ENCODE measurements at regions not wholly inside any gene's neighbourhood (a gene's known extent, or its start where the extent isn't known, plus 50 kb on each side); places are given as distances from the start of the nearest gene placed in this dataset.

DNA sequence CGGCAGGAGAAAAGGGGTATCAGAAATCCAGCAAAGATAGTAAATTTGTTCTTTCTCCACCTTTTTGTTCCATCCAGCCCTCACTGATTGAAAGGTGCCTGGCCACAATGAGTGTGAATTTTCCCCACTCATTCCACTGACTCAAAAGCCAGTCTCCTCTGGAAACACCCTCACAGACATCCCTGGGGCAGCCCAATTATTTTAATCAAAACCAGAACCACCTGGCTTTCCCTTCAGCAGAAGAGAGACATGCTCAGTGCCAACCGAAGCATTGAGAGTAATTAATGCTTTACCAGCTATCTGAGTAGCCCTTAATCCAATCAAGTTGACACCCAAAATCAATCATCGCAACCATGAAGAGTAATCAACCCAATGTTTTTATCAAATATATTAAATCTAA, 1129.6 kb upstream of the GBE1 start:
- ATAC-seq (ENCODE audit: low read depth) (no peak), DNase-seq (ENCODE audit: low spot score) (no peak)
- Histone ChIP-seq H3K27ac (ENCODE audit: poor library complexity, severe bottlenecking) (no peak overlapping the region), H3K4me3 (ENCODE audit: severe bottlenecking) (no peak overlapping the region), H3K4me1 (ENCODE audit: insufficient read depth, poor library complexity, severe bottlenecking) (no peaks in the 10 kb centered on the region), H3K36me3 (ENCODE audit: low read depth) (no peaks in the 10 kb centered on the region), H3K9me3 (ENCODE audit: severe bottlenecking) (no peaks in the 10 kb centered on the region), H3K27me3 (ENCODE audit: insufficient read depth, poor library complexity, severe bottlenecking) (no peaks in the 10 kb centered on the region)
- TF ChIP-seq, protein P1, sequence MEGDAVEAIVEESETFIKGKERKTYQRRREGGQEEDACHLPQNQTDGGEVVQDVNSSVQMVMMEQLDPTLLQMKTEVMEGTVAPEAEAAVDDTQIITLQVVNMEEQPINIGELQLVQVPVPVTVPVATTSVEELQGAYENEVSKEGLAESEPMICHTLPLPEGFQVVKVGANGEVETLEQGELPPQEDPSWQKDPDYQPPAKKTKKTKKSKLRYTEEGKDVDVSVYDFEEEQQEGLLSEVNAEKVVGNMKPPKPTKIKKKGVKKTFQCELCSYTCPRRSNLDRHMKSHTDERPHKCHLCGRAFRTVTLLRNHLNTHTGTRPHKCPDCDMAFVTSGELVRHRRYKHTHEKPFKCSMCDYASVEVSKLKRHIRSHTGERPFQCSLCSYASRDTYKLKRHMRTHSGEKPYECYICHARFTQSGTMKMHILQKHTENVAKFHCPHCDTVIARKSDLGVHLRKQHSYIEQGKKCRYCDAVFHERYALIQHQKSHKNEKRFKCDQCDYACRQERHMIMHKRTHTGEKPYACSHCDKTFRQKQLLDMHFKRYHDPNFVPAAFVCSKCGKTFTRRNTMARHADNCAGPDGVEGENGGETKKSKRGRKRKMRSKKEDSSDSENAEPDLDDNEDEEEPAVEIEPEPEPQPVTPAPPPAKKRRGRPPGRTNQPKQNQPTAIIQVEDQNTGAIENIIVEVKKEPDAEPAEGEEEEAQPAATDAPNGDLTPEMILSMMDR (IDR thresholded peaks at IDR 0.05; ENCODE audit: poor library complexity, severe bottlenecking): no peak

DNA sequence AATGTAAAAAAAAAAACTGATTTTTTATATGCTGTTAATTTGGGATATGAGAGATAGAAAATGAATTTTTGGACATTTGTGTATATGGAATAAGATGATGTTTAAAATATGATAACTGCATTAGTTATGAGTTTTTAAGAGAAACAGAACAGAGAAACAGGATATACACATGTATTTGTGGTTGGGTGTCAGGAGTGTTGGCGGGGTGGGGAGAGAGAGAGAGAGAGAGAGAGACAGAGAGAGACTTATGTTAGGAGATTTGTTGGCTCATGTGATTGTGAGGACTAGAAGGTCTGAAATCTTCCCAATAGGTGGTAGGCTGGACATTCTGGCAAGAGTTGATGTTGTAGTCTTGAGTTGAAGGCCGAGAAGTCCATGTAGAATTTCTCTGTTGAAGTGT, 1121.6 kb upstream of the GBE1 start:
- H3K4me1 ChIP-seq (ENCODE audit: insufficient read depth, poor library complexity, severe bottlenecking): no peaks in the 10 kb centered on the region
- no peak overlapping the region for H3K27ac ChIP-seq (ENCODE audit: poor library complexity, severe bottlenecking)
- ATAC-seq (ENCODE audit: low read depth) (no peak), DNase-seq (ENCODE audit: low spot score) (no peak)
- TF ChIP-seq, protein P1 (IDR thresholded peaks at IDR 0.05; ENCODE audit: poor library complexity, severe bottlenecking): no peak
- H3K27me3 ChIP-seq (ENCODE audit: insufficient read depth, poor library complexity, severe bottlenecking): no peaks in the 10 kb centered on the region
- no peaks in the 10 kb centered on the region for H3K36me3 ChIP-seq (ENCODE audit: low read depth)
- H3K9me3 ChIP-seq (ENCODE audit: severe bottlenecking): no peaks in the 10 kb centered on the region
- no peak overlapping the region for H3K4me3 ChIP-seq (ENCODE audit: severe bottlenecking)

DNA sequence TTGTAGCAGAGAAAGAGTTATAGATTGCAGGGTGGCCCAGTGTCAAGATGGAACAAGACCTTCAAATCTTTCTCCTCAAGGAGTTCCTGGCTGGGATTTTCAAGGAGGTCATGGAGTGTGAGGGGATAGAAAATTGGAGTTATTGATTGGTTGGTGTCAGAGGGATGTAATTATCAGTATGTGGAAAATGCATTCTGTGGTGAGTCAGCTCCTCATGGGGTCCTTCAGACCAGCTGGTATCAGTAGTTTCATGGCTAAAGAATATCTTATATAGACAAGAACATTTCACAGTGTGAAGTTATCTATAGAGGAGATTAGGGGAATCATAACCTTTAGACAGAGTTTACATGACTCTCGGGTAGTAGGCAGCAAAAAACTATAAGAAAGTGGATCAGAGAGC, 1114.0 kb upstream of the GBE1 start:
- Histone ChIP-seq H3K4me3 (ENCODE audit: severe bottlenecking) (no peak overlapping the region), H3K4me1 (ENCODE audit: insufficient read depth, poor library complexity, severe bottlenecking) (no peaks in the 10 kb centered on the region), H3K27me3 (ENCODE audit: insufficient read depth, poor library complexity, severe bottlenecking) (no peaks in the 10 kb centered on the region), H3K36me3 (ENCODE audit: low read depth) (no peaks in the 10 kb centered on the region), H3K27ac (ENCODE audit: poor library complexity, severe bottlenecking) (no peak overlapping the region), H3K9me3 (ENCODE audit: severe bottlenecking) (no peaks in the 10 kb centered on the region)
- TF ChIP-seq, protein P1 (IDR thresholded peaks at IDR 0.05; ENCODE audit: poor library complexity, severe bottlenecking): no peak
- no peak for ATAC-seq (ENCODE audit: low read depth)
- DNase-seq (ENCODE audit: low spot score): no peak

DNA sequence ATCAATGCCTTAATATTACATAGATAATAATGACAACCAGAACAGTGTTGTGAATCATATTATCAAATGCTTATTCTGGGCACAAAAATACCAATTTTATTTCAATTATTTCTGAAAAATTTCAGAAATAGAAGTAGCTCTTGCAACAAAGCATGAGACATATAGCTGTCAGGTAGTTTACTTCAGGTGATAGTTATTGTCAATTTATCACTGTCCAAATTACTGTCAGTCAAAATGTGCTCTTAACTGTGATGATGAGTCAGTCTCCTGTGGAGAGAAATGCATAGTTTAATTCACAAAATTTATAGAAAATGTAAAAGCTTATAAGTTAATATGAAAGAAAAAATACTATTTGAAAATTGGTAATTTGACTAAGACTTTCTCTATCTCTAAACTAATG, 1078.4 kb upstream of the GBE1 start:
- no peaks in the 10 kb centered on the region for H3K9me3 ChIP-seq (ENCODE audit: severe bottlenecking)
- no peaks in the 10 kb centered on the region for H3K36me3 ChIP-seq (ENCODE audit: low read depth)
- TF ChIP-seq, protein P1 (IDR thresholded peaks at IDR 0.05; ENCODE audit: poor library complexity, severe bottlenecking): no peak
- H3K27me3 ChIP-seq (ENCODE audit: insufficient read depth, poor library complexity, severe bottlenecking): no peaks in the 10 kb centered on the region
- ATAC-seq (ENCODE audit: low read depth) (no peak), DNase-seq (ENCODE audit: low spot score) (no peak)
- H3K4me1 ChIP-seq (ENCODE audit: insufficient read depth, poor library complexity, severe bottlenecking): no peaks in the 10 kb centered on the region
- no peak overlapping the region for H3K27ac ChIP-seq (ENCODE audit: poor library complexity, severe bottlenecking)
- H3K4me3 ChIP-seq (ENCODE audit: severe bottlenecking): no peak overlapping the region

- no peak overlapping the region for H3K4me3 ChIP-seq (ENCODE audit: severe bottlenecking)
- TF ChIP-seq, protein P1 (IDR thresholded peaks at IDR 0.05; ENCODE audit: poor library complexity, severe bottlenecking): no peak
- no peaks in the 10 kb centered on the region for H3K9me3 ChIP-seq (ENCODE audit: severe bottlenecking)
- H3K27me3 ChIP-seq (ENCODE audit: insufficient read depth, poor library complexity, severe bottlenecking): no peaks in the 10 kb centered on the region
- DNase-seq (ENCODE audit: low spot score): no peak
- H3K4me1 ChIP-seq (ENCODE audit: insufficient read depth, poor library complexity, severe bottlenecking): no peaks in the 10 kb centered on the region
- no peaks in the 10 kb centered on the region for H3K36me3 ChIP-seq (ENCODE audit: low read depth)
- no peak for ATAC-seq (ENCODE audit: low read depth)
- H3K27ac ChIP-seq (ENCODE audit: poor library complexity, severe bottlenecking): no peak overlapping the region
Observed at GRCh38 chr3:82834098-82834497, 1072.7 kb upstream of the GBE1 start.
